Endodermal cell (in vitro differentiated cells): ENCODE measurements at regions not wholly inside any gene's neighbourhood (a gene's known extent, or its start where the extent isn't known, plus 50 kb on each side); places are given as distances from the start of the nearest gene placed in this dataset.
A peak's percentile ranks its signal among the peaks of the same experiment; 100 is the strongest.

ENCODE experiments used
- DNase-seq: peaks from one replicate; pipeline ENCODE4 v3.0.0-alpha.2; 2017
- H3K27ac ChIP-seq: 2 replicates; pipeline ENCODE4 v1.5.1; 2013; ENCODE audit warnings: mild to moderate bottlenecking, low read depth, low read length, moderate library complexity
- H3K27me3 ChIP-seq: 2 replicates; pipeline ENCODE4 v1.6.1; 2013; ENCODE audit warnings: mild to moderate bottlenecking, low read length, moderate library complexity; ENCODE audit not compliant: insufficient read depth, control insufficient read depth, poor library complexity, severe bottlenecking
- H3K36me3 ChIP-seq: 2 replicates; pipeline ENCODE4 v1.7.0; 2013; ENCODE audit warnings: mild to moderate bottlenecking, low read length, moderate library complexity; ENCODE audit not compliant: control insufficient read depth, insufficient read depth
- H3K4me1 ChIP-seq: one replicate; pipeline ENCODE4 v1.7.0; 2013; ENCODE audit warnings: low read length; ENCODE audit not compliant: control insufficient read depth, insufficient read depth
- H3K4me3 ChIP-seq: 2 replicates; pipeline ENCODE4 v1.5.1; 2013; ENCODE audit warnings: mild to moderate bottlenecking, low read length, moderate library complexity
- H3K9ac ChIP-seq: 2 replicates; pipeline ENCODE4 v1.6.1; 2013; ENCODE audit warnings: mild to moderate bottlenecking, low read length, moderate library complexity; ENCODE audit not compliant: poor library complexity, severe bottlenecking; ENCODE audit errors: extremely low read depth
- H3K9me3 ChIP-seq: 2 replicates; pipeline ENCODE4 v1.6.1; 2013; ENCODE audit warnings: mild to moderate bottlenecking, low read length, moderate library complexity; ENCODE audit not compliant: control insufficient read depth
- H3K27ac Mint-ChIP-seq: 2 replicates; pipeline ENCODE4 v1.8.0; 2020; ENCODE audit warnings: mixed read lengths
- H3K27me3 Mint-ChIP-seq: 2 replicates; pipeline ENCODE4 v1.8.0; 2021; ENCODE audit warnings: mild to moderate bottlenecking, mixed read lengths; ENCODE audit not compliant: insufficient read depth
- H3K36me3 Mint-ChIP-seq: 2 replicates; pipeline ENCODE4 v1.8.0; 2020; ENCODE audit warnings: low read depth, mixed read lengths
- H3K4me1 Mint-ChIP-seq: 2 replicates; pipeline ENCODE4 v1.8.0; 2020; ENCODE audit warnings: mixed read lengths
- H3K4me3 Mint-ChIP-seq: 2 replicates; pipeline ENCODE4 v1.8.0; 2020; ENCODE audit warnings: mild to moderate bottlenecking, moderate library complexity, mixed read lengths
- H3K9me3 Mint-ChIP-seq: 2 replicates; pipeline ENCODE4 v1.8.0; 2020; ENCODE audit warnings: mild to moderate bottlenecking, mixed read lengths
- CTCF ChIP-seq: fragments of 200-600 bp; sonication (generic); conservative IDR thresholded peaks from 2 replicates; pipeline ENCODE4 v1.5.0; 2021; ENCODE audit warnings: antibody characterized with exemption, mild to moderate bottlenecking
- WGBS, 2 experiments: methylation state at CpG; one replicate each; pipeline versions ENCODE4 v1.1.5 to v1.1.7; 2013; ENCODE audit warnings: missing lambda C conversion rate in 2 of 2, mixed read lengths in 1 of 2; ENCODE audit not compliant: insufficient coverage in 1 of 2, insufficient read length in 1 of 2; 5-methylcytosine and 5-hydroxymethylcytosine counted together

GRCh38 chr13:58680115-58680514 lies 1048.6 kb downstream of the PCDH17 start:
- WGBS, 2 experiments, result 58 to 77% methylated on average over 3 to 4 of the region's 4 CpGs
- H3K4me3 Mint-ChIP-seq, result no peak overlapping the region
- H3K27me3 ChIP-seq, result no peaks in the 10 kb centered on the region
- no peaks in the 10 kb centered on the region for H3K36me3 ChIP-seq
- H3K4me3 ChIP-seq, result peak overlapping the region; percentile 59
- H3K4me1 ChIP-seq, result peaks cover 4% of the 10 kb centered on the region
- H3K9ac ChIP-seq, result no peak overlapping the region
- no peak for TF ChIP-seq CTCF
- H3K27me3 Mint-ChIP-seq, result no peaks in the 10 kb centered on the region
- H3K27ac ChIP-seq, result no peak overlapping the region
- H3K36me3 Mint-ChIP-seq, result peaks cover 3% of the 10 kb centered on the region
- H3K27ac Mint-ChIP-seq, result no peak overlapping the region
- peaks cover 17% of the 10 kb centered on the region for H3K9me3 Mint-ChIP-seq
- DNase-seq, result peak; percentile 61
- peaks cover 4% of the 10 kb centered on the region for H3K4me1 Mint-ChIP-seq
- peaks cover 14% of the 10 kb centered on the region for H3K9me3 ChIP-seq

GRCh38 chr13:58682616-58683015 lies 1051.1 kb downstream of the PCDH17 start:
- no peaks in the 10 kb centered on the region for H3K27me3 ChIP-seq
- H3K27me3 Mint-ChIP-seq, result no peaks in the 10 kb centered on the region
- no peak overlapping the region for H3K27ac Mint-ChIP-seq
- peaks cover 3% of the 10 kb centered on the region for H3K36me3 Mint-ChIP-seq
- no peak for DNase-seq
- peaks cover 16% of the 10 kb centered on the region for H3K9me3 ChIP-seq
- peaks cover 15% of the 10 kb centered on the region for H3K9me3 Mint-ChIP-seq
- no peak overlapping the region for H3K4me3 ChIP-seq
- no peaks in the 10 kb centered on the region for H3K36me3 ChIP-seq
- H3K27ac ChIP-seq, result no peak overlapping the region
- no peak overlapping the region for H3K4me3 Mint-ChIP-seq
- 67 to 91% methylated on average over 1 to 4 of the region's 4 CpGs for WGBS, 2 experiments
- peaks cover 4% of the 10 kb centered on the region for H3K4me1 Mint-ChIP-seq
- TF ChIP-seq CTCF, result no peak
- no peak overlapping the region for H3K9ac ChIP-seq
- H3K4me1 ChIP-seq, result peaks cover 4% of the 10 kb centered on the region

GRCh38 chr13:58687148-58687547 lies 1055.6 kb downstream of the PCDH17 start:
- no peaks in the 10 kb centered on the region for H3K27me3 ChIP-seq
- no peaks in the 10 kb centered on the region for H3K4me1 ChIP-seq
- no peak overlapping the region for H3K9ac ChIP-seq
- no peak for DNase-seq
- no peak overlapping the region for H3K27ac ChIP-seq
- Mint-ChIP-seq H3K27ac (no peak overlapping the region), H3K27me3 (no peaks in the 10 kb centered on the region), H3K9me3 (peaks cover 4% of the 10 kb centered on the region), H3K36me3 (no peaks in the 10 kb centered on the region), H3K4me1 (no peaks in the 10 kb centered on the region), H3K4me3 (no peak overlapping the region)
- peaks cover 10% of the 10 kb centered on the region for H3K9me3 ChIP-seq
- no peak for TF ChIP-seq CTCF
- no peaks in the 10 kb centered on the region for H3K36me3 ChIP-seq
- H3K4me3 ChIP-seq, result no peak overlapping the region
- WGBS, 2 experiments, result 95 to 100% methylated on average over 1 of the region's 2 CpGs
